ENCODE measurements at regions not wholly inside any gene's neighbourhood (a gene's known extent, or its start where the extent isn't known, plus 50 kb on each side); places are given as distances from the start of the nearest gene placed in this dataset.

DNA sequence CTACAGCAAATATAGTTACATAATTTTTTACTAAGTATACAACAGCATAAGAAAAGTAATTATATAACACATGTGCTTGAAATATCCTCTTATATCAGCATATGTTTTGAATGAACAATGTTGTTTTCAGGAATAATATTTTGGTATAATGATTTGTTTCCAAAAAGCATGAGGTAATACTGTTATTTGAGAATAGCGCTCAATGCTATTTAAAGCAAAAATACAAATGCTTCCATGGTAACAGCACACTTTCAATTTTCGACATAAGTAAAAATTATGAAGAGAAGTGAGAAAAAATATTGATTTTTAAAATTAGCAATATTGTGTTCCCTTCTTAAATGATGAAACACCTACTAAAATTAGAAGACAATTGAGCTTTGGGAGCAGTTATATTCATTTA is 715.9 kb upstream of the ATXN8OS start:
- TF ChIP-seq, protein P1, sequence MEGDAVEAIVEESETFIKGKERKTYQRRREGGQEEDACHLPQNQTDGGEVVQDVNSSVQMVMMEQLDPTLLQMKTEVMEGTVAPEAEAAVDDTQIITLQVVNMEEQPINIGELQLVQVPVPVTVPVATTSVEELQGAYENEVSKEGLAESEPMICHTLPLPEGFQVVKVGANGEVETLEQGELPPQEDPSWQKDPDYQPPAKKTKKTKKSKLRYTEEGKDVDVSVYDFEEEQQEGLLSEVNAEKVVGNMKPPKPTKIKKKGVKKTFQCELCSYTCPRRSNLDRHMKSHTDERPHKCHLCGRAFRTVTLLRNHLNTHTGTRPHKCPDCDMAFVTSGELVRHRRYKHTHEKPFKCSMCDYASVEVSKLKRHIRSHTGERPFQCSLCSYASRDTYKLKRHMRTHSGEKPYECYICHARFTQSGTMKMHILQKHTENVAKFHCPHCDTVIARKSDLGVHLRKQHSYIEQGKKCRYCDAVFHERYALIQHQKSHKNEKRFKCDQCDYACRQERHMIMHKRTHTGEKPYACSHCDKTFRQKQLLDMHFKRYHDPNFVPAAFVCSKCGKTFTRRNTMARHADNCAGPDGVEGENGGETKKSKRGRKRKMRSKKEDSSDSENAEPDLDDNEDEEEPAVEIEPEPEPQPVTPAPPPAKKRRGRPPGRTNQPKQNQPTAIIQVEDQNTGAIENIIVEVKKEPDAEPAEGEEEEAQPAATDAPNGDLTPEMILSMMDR (IDR thresholded peaks at IDR 0.05; ENCODE audit: insufficient read depth, low read depth, low read length) = no peak
- no peak for TF ChIP-seq EZH2 (IDR thresholded peaks at IDR 0.05; ENCODE audit: insufficient read depth, low read length)
